ENCODE measurements at regions not wholly inside any gene's neighbourhood (a gene's known extent, or its start where the extent isn't known, plus 50 kb on each side); places are given as distances from the start of the nearest gene placed in this dataset.

DNA sequence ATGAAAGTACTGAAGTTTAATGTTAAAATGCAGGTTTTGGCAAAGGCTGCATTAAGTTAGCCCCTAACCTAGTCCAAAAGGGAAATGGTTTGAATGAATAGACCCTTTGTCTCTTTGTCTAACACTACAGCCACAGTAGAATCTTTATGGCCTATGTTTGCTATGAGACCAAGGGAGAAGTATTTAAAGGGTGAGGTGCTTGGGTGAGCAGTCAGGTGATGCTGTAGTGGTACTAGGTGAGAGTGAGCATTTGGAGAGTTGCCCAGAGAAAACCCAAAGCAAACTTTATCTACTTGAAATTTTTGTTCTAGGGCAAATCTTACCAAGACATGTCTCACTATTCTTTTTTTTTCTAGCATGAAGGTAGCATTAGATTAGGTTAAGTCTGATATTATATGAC, 1961.4 kb upstream of the WWC1 start:
- Histone ChIP-seq H3K36me3 (no peaks in the 10 kb centered on the region), H3K9me3 (peaks cover 0 to 2% (median 0%) of the 10 kb centered on the region in 8 donors), H3K27me3 (replicated peaks in 1 of 7) (no peaks in the 10 kb centered on the region), H3K27ac (no peak overlapping the region), H3K4me3 (no peak overlapping the region), H3K4me1 (no peaks in the 10 kb centered on the region)
- no peak for DNase-seq
- intact Hi-C loops (cut with DNase I; ENCODE audit: low total_unique reads) = no loop called here
- TF ChIP-seq POLR2AphosphoS5 (IDR thresholded peaks at IDR 0.05) (no peak), POLR2A (IDR thresholded peaks at IDR 0.05) (no peak)
- TF ChIP-seq, protein P1, sequence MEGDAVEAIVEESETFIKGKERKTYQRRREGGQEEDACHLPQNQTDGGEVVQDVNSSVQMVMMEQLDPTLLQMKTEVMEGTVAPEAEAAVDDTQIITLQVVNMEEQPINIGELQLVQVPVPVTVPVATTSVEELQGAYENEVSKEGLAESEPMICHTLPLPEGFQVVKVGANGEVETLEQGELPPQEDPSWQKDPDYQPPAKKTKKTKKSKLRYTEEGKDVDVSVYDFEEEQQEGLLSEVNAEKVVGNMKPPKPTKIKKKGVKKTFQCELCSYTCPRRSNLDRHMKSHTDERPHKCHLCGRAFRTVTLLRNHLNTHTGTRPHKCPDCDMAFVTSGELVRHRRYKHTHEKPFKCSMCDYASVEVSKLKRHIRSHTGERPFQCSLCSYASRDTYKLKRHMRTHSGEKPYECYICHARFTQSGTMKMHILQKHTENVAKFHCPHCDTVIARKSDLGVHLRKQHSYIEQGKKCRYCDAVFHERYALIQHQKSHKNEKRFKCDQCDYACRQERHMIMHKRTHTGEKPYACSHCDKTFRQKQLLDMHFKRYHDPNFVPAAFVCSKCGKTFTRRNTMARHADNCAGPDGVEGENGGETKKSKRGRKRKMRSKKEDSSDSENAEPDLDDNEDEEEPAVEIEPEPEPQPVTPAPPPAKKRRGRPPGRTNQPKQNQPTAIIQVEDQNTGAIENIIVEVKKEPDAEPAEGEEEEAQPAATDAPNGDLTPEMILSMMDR (IDR thresholded peaks at IDR 0.05 in 8 of 11, conservative IDR thresholded peaks at IDR 0.05 in 3 of 11) = no peak

DNA sequence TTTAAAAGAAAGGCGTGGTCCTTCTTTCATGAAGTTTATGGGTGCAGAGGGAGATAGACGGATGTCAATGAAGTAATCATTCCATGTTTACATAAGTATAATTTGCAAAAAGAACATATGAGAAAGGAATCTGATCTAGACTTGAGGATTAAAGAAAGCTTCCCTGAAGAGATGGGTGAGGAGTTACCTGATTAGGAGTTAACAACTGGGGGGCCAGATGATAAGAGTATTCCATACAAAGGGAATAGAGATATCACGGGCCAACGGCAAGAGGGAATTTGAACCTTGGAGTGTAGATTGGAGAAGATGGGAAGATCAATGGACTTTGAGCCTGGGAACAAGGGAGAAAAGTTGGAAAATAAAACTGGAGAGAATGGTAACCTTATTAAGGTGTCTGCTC, 1959.9 kb upstream of the WWC1 start:
- Histone ChIP-seq H3K36me3 (no peaks in the 10 kb centered on the region), H3K27ac (no peak overlapping the region), H3K9me3 (peaks cover 0 to 13% (median 0%) of the 10 kb centered on the region in 8 donors), H3K27me3 (replicated peaks in 1 of 7) (no peaks in the 10 kb centered on the region), H3K4me1 (no peaks in the 10 kb centered on the region), H3K4me3 (no peak overlapping the region)
- TF ChIP-seq, protein P1 (IDR thresholded peaks at IDR 0.05 in 8 of 11, conservative IDR thresholded peaks at IDR 0.05 in 3 of 11) = no peak
- TF ChIP-seq POLR2AphosphoS5 (IDR thresholded peaks at IDR 0.05) = no peak
- no peak for TF ChIP-seq POLR2A (IDR thresholded peaks at IDR 0.05)
- DNase-seq = no peak
- 82 to 95% (median 92%) methylated on average over 4 of the region's 4 CpGs for WGBS, 5 donors
- intact Hi-C loops (cut with DNase I; ENCODE audit: low total_unique reads) = no loop called here

DNA sequence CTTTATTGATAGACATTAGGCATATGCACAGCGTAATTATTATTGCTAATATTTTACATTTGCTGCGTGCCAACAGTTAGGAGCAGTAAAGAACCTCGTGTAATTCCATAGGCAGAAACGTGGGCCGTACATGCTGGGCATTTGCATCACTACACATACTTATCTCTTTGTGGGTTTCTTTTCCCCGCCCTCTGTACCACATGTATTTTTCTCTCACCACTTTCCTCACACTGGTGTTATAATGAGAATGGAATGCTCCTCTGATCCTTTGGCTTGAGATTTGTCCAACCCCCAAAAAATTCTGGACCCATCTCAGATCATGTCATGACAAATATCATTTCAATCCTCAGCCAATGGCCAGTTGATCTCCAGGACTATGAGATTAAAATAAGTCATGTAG, 1952.6 kb upstream of the WWC1 start:
- Histone ChIP-seq H3K27ac (no peak overlapping the region), H3K36me3 (no peaks in the 10 kb centered on the region), H3K9me3 (peaks cover 0 to 17% (median 7%) of the 10 kb centered on the region in 8 donors), H3K4me3 (no peak overlapping the region), H3K4me1 (no peaks in the 10 kb centered on the region), H3K27me3 (replicated peaks in 1 of 7) (no peaks in the 10 kb centered on the region)
- intact Hi-C loops (cut with DNase I; ENCODE audit: low total_unique reads) = no loop called here
- no peak for DNase-seq
- 87 to 95% (median 89%) methylated on average over 6 of the region's 6 CpGs for WGBS, 5 donors
- TF ChIP-seq POLR2A (IDR thresholded peaks at IDR 0.05) (no peak), POLR2AphosphoS5 (IDR thresholded peaks at IDR 0.05) (no peak)
- TF ChIP-seq, protein P1 (IDR thresholded peaks at IDR 0.05 in 8 of 11, conservative IDR thresholded peaks at IDR 0.05 in 3 of 11) = no peak

DNA sequence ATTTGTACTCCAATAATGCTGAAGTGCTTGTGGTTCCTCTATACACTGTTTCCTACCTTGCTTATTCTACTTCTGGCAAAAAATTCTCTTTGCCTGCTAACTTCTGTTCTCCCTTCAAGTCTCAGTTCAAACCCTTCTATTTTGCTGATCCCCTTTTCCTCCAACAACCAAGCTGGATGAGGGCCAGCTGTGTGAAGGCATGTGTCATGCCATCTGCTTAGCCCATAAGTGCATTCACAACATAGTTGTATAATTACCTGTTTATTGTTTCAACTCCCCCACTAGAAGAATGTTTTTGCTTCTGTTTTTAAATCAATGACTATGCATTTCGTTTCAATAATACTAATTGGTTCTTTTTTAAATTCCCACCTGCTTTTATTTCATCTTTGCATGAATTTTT, 1951.4 kb upstream of the WWC1 start:
- H3K9me3 ChIP-seq = peaks cover 0 to 15% (median 7%) of the 10 kb centered on the region in 8 donors
- intact Hi-C loops (cut with DNase I; ENCODE audit: low total_unique reads) = no loop called here
- no peak for DNase-seq
- no peaks in the 10 kb centered on the region for H3K36me3 ChIP-seq
- TF ChIP-seq, protein P1 (IDR thresholded peaks at IDR 0.05 in 8 of 11, conservative IDR thresholded peaks at IDR 0.05 in 3 of 11) = no peak
- TF ChIP-seq POLR2A (IDR thresholded peaks at IDR 0.05) = no peak
- 28 to 65% (median 53%) methylated on average over 1 of the region's 1 CpG for WGBS, 5 donors
- no peak overlapping the region for H3K4me3 ChIP-seq
- H3K27ac ChIP-seq = no peak overlapping the region
- no peaks in the 10 kb centered on the region for H3K27me3 ChIP-seq (replicated peaks in 1 of 7)
- H3K4me1 ChIP-seq = no peaks in the 10 kb centered on the region
